ENCODE measurements at regions not wholly inside any gene's neighbourhood (a gene's known extent, or its start where the extent isn't known, plus 50 kb on each side); places are given as distances from the start of the nearest gene placed in this dataset.

DNA sequence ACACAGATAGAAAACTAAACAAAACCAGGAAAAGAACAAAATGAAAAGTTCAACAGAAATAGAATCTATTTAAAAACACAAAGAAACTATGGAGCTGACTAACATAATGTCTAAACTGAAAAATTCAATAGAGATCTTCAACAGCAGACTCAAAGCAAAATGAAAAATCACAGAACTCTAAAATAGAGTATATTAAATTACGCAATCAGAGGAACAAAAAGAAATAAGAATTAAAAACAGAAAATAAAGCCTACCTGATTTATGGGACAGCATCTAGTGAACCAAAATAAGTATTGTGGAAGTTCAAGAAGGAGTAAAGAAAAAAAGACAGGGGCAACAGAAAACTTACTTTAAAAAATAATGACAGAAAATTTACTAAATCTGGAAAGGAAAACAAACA, 152.1 kb upstream of the GALNT5 start:
- Histone ChIP-seq H3K4me1 (no peaks in the 10 kb centered on the region), H3K4me3 (no peak overlapping the region), H3K27me3 (no peaks in the 10 kb centered on the region), H3K27ac (no peak overlapping the region), H3K9me3 (no peaks in the 10 kb centered on the region), H3K36me3 (ENCODE audit: low read depth, missing control alignments) (no peaks in the 10 kb centered on the region)
- 92 to 95% methylated on average over 1 of the region's 1 CpG for WGBS, 2 donors
- TF ChIP-seq POLR2A (IDR thresholded peaks at IDR 0.05) = no peak
- TF ChIP-seq, protein P1, sequence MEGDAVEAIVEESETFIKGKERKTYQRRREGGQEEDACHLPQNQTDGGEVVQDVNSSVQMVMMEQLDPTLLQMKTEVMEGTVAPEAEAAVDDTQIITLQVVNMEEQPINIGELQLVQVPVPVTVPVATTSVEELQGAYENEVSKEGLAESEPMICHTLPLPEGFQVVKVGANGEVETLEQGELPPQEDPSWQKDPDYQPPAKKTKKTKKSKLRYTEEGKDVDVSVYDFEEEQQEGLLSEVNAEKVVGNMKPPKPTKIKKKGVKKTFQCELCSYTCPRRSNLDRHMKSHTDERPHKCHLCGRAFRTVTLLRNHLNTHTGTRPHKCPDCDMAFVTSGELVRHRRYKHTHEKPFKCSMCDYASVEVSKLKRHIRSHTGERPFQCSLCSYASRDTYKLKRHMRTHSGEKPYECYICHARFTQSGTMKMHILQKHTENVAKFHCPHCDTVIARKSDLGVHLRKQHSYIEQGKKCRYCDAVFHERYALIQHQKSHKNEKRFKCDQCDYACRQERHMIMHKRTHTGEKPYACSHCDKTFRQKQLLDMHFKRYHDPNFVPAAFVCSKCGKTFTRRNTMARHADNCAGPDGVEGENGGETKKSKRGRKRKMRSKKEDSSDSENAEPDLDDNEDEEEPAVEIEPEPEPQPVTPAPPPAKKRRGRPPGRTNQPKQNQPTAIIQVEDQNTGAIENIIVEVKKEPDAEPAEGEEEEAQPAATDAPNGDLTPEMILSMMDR (IDR thresholded peaks at IDR 0.05) = no peak
- intact Hi-C loops (cut with DNase I; ENCODE audit: low total_unique reads) = no loop called here
- DNase-seq = no peak

DNA sequence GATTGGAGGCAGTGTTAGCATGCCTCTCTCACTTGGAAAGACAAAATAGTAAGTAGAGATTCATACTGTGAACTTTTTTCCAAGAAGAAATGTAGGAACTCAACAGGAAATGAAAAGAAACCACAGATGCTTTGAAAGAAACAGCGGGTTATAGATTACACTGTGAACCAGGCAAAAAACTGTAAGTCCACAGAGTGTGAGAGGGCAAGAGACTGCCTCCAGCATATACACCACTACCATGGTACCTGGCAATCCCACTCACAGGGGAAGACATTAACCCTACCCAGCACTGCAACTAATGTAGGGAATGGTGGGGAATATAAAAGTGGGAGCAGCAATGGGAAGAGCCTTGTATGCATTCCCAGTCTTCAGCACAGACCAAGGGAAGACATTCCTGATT, 150.6 kb upstream of the GALNT5 start:
- no peaks in the 10 kb centered on the region for H3K27me3 ChIP-seq
- no peak for DNase-seq
- TF ChIP-seq POLR2A (IDR thresholded peaks at IDR 0.05) = no peak
- TF ChIP-seq, protein P1 (IDR thresholded peaks at IDR 0.05) = no peak

DNA sequence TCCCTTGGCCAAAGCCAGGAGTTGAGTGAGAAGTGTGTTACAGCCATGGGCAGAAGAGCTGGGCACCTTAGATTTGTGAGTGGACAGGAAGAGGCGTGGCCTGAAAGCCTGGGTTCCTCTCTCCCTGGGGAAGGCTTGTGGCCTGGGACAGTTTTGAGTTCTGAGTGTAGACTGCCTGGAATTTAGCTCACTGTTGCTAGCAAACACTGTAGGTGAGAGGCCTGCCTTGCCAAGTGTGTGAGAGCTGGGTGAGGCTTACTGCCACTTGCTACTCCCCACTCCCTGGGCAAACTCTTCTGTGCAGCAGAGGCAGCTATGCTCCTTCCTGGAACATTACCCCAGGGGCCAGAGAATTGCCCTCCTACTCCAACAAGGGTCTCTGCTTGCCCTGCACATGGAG, 150.0 kb upstream of the GALNT5 start:
- Histone ChIP-seq H3K9me3 (no peaks in the 10 kb centered on the region), H3K27ac (no peak overlapping the region), H3K4me1 (no peaks in the 10 kb centered on the region), H3K4me3 (no peak overlapping the region), H3K36me3 (ENCODE audit: low read depth, missing control alignments) (no peaks in the 10 kb centered on the region), H3K27me3 (no peaks in the 10 kb centered on the region)
- DNase-seq = no peak
- intact Hi-C loops (cut with DNase I; ENCODE audit: low total_unique reads) = no loop called here
- TF ChIP-seq, protein P1 (IDR thresholded peaks at IDR 0.05) = no peak
- no peak for TF ChIP-seq POLR2A (IDR thresholded peaks at IDR 0.05)
- 43 to 90% methylated on average over 1 of the region's 1 CpG for WGBS, 2 donors

More for the DNA sequence above, 150.6 kb upstream of the GALNT5 start:
- 82 to 97% methylated on average over 1 of the region's 1 CpG for WGBS, 2 donors
- no peaks in the 10 kb centered on the region for H3K9me3 ChIP-seq
- no peaks in the 10 kb centered on the region for H3K4me1 ChIP-seq
- intact Hi-C loops (cut with DNase I; ENCODE audit: low total_unique reads) = no loop called here
- no peaks in the 10 kb centered on the region for H3K36me3 ChIP-seq (ENCODE audit: low read depth, missing control alignments)
- H3K27ac ChIP-seq = no peak overlapping the region
- H3K4me3 ChIP-seq = no peak overlapping the region

DNA sequence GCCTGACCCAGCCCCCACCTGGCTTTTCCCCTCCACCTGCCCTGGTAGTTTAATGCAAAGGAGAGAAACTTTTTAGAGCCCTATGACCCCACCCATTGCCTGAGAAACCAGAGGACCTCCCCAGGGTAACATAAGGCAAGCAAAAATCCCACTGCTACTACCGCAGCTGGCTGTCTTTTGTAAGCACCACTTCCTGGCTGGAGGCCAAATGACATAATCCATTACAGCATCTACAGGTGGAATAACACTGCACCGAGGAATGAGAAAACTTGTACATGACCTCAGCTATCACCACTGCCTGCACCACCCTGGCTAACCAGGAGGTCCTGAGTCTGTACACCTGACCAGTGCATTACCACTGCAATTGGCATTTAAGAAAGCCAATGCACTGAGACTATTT, 149.6 kb upstream of the GALNT5 start:
- H3K9me3 ChIP-seq = no peaks in the 10 kb centered on the region

DNA sequence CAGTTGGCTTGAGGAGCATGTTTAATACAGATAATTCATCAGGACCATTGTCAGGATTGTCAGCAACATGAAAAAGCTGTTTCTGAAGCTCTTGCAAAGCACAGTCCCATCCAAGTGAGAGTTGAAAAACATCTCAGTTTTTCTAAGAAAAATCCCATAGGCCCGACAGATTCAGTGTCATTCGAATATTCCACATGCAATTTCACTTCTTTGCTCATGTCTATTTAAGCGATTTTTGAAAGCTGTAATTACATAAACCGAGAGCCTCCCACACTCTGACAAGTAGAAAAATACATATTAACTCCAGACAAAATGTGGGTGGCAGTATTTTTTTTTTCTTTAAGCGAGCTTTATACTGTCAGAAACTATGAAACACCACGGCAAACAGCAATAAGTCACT, 134.7 kb upstream of the GALNT5 start:
- intact Hi-C loops (cut with DNase I; ENCODE audit: low total_unique reads) = no loop called here
- Histone ChIP-seq H3K36me3 (ENCODE audit: low read depth, missing control alignments) (no peaks in the 10 kb centered on the region), H3K9me3 (no peaks in the 10 kb centered on the region), H3K4me1 (no peaks in the 10 kb centered on the region), H3K27me3 (no peaks in the 10 kb centered on the region), H3K27ac (no peak overlapping the region), H3K4me3 (no peak overlapping the region)
- TF ChIP-seq, protein P1 (IDR thresholded peaks at IDR 0.05) = no peak
- TF ChIP-seq POLR2A (IDR thresholded peaks at IDR 0.05) = no peak
- no peak for DNase-seq
- 66 to 78% methylated on average over 6 of the region's 6 CpGs for WGBS, 2 donors

More for the DNA sequence above, 149.6 kb upstream of the GALNT5 start:
- Histone ChIP-seq H3K27ac (no peak overlapping the region), H3K36me3 (ENCODE audit: low read depth, missing control alignments) (no peaks in the 10 kb centered on the region), H3K4me1 (no peaks in the 10 kb centered on the region), H3K4me3 (no peak overlapping the region), H3K27me3 (no peaks in the 10 kb centered on the region)
- intact Hi-C loops (cut with DNase I; ENCODE audit: low total_unique reads) = no loop called here
- TF ChIP-seq, protein P1 (IDR thresholded peaks at IDR 0.05) = no peak
- WGBS, 2 donors = 70 to 74% methylated on average over 2 of the region's 2 CpGs
- DNase-seq = no peak

All from testis (tissue), 2 donors.